Renal cortical epithelial cell (primary cell): ENCODE measurements at regions not wholly inside any gene's neighbourhood (a gene's known extent, or its start where the extent isn't known, plus 50 kb on each side); places are given as distances from the start of the nearest gene placed in this dataset.

Experiments used
- DNase-seq: peaks from one replicate; pipeline ENCODE4 v3.0.0-alpha.2; 2011; ENCODE audit warnings: low read depth

GRCh38 chrX:100120956-100121355 lies 289.1 kb downstream of the PCDH19 start:
- DNase-seq: no peak

GRCh38 chrX:100098660-100099375 lies 311.3 kb downstream of the PCDH19 start:
- DNase-seq: peak; percentile 23

GRCh38 chrX:100090931-100091330 lies 319.1 kb downstream of the PCDH19 start:
- DNase-seq: peak; percentile 35

GRCh38 chrX:100089724-100090123 lies 320.3 kb downstream of the PCDH19 start:
- DNase-seq: no peak

- peak; percentile 39 for DNase-seq
Measured at GRCh38 chrX:100085846-100086245, 324.2 kb downstream of the PCDH19 start.

- DNase-seq: peak; percentile 3
Measured at GRCh38 chrX:100083211-100083610, 326.9 kb downstream of the PCDH19 start.

- no peak for DNase-seq
Measured at GRCh38 chrX:100081503-100081902, 328.6 kb downstream of the PCDH19 start.

- DNase-seq: no peak
Measured at GRCh38 chrX:100076031-100076430, 334.0 kb downstream of the PCDH19 start.

GRCh38 chrX:100072336-100072735 lies 337.7 kb downstream of the PCDH19 start:
- DNase-seq: no peak

GRCh38 chrX:100070334-100070849 lies 339.7 kb downstream of the PCDH19 start:
- DNase-seq: no peak

GRCh38 chrX:100048156-100048555 lies 361.9 kb downstream of the PCDH19 start:
- no peak for DNase-seq
